Renal pelvis (tissue), 1 donor: ENCODE measurements at regions not wholly inside any gene's neighbourhood (a gene's known extent, or its start where the extent isn't known, plus 50 kb on each side); places are given as distances from the start of the nearest gene placed in this dataset.
A peak's percentile ranks its signal among the peaks of the same experiment; 100 is the strongest.
"Not testable (repeated sequence)": the region's sequence is repeated elsewhere in the genome, so short reads cannot be mapped to it uniquely, and the experiment has no call there.

Source experiments
- DNase-seq: peaks from one replicate; pipeline ENCODE4 v3.0.0-alpha.2; 2013

GRCh38 chr13:58369936-58370335 lies 738.4 kb downstream of the PCDH17 start:
- DNase-seq: peak; percentile 39

GRCh38 chr13:58376349-58376748 lies 744.8 kb downstream of the PCDH17 start:
- no peak for DNase-seq

- DNase-seq: no peak
Observed at GRCh38 chr13:58376775-58377174, 745.2 kb downstream of the PCDH17 start.

- peak; percentile 23 for DNase-seq
Observed at GRCh38 chr13:58379221-58379620, 747.7 kb downstream of the PCDH17 start.

GRCh38 chr13:58385336-58385735 lies 753.8 kb downstream of the PCDH17 start:
- DNase-seq: not testable (repeated sequence)

- no peak for DNase-seq
Observed at GRCh38 chr13:58397596-58398387, 766.2 kb downstream of the PCDH17 start.

GRCh38 chr13:58399263-58399662 lies 767.7 kb downstream of the PCDH17 start:
- no peak for DNase-seq

- no peak for DNase-seq
Observed at GRCh38 chr13:58406545-58406944, 775.0 kb downstream of the PCDH17 start.

- DNase-seq: no peak
Observed at GRCh38 chr13:58429917-58430316, 798.4 kb downstream of the PCDH17 start.

- DNase-seq: no peak
Observed at GRCh38 chr13:58434943-58435342, 803.4 kb downstream of the PCDH17 start.

GRCh38 chr13:58437427-58437826 lies 805.9 kb downstream of the PCDH17 start:
- no peak for DNase-seq

GRCh38 chr13:58446979-58447378 lies 815.4 kb downstream of the PCDH17 start:
- DNase-seq: no peak

- DNase-seq: no peak
Observed at GRCh38 chr13:58452123-58452623, 820.6 kb downstream of the PCDH17 start.

- DNase-seq: no peak
Observed at GRCh38 chr13:58455094-58455493, 823.5 kb downstream of the PCDH17 start.

- DNase-seq: no peak
Observed at GRCh38 chr13:58461217-58461616, 829.7 kb downstream of the PCDH17 start.

GRCh38 chr13:58463841-58464240 lies 832.3 kb downstream of the PCDH17 start:
- DNase-seq: no peak

GRCh38 chr13:58467176-58467575 lies 835.6 kb downstream of the PCDH17 start:
- no peak for DNase-seq

GRCh38 chr13:58472483-58472882 lies 840.9 kb downstream of the PCDH17 start:
- DNase-seq: no peak

- no peak for DNase-seq
Observed at GRCh38 chr13:58474581-58474980, 843.0 kb downstream of the PCDH17 start.

- no peak for DNase-seq
Observed at GRCh38 chr13:58476206-58476918, 844.8 kb downstream of the PCDH17 start.

GRCh38 chr13:58478858-58479257 lies 847.3 kb downstream of the PCDH17 start:
- DNase-seq: no peak

- no peak for DNase-seq
Observed at GRCh38 chr13:58480061-58480460, 848.5 kb downstream of the PCDH17 start.

GRCh38 chr13:58488251-58488650 lies 856.7 kb downstream of the PCDH17 start:
- DNase-seq: no peak
